Lower leg skin (tissue), 4 donors: ENCODE measurements at regions not wholly inside any gene's neighbourhood (a gene's known extent, or its start where the extent isn't known, plus 50 kb on each side); places are given as distances from the start of the nearest gene placed in this dataset.
"Not testable (repeated sequence)": the region's sequence is repeated elsewhere in the genome, so short reads cannot be mapped to it uniquely, and the experiment has no call there.

ENCODE experiments used
- DNase-seq, 2 donors: peaks; one replicate each; pipeline ENCODE4 v3.0.0-alpha.2; 2019; ENCODE audit warnings: low spot score in 2 of 2
- H3K4me3 ChIP-seq: fragments of 200-600 bp; sonication (generic); 2 replicates; pipeline ENCODE4 v1.5.1; 2017; ENCODE audit warnings: mild to moderate bottlenecking, low read depth; ENCODE audit not compliant: poor library complexity, severe bottlenecking
- CTCF ChIP-seq, 3 donors: fragments of 450-650 bp; IDR thresholded peaks; one replicate each; pipeline ENCODE4 v1.5.1; 2016; ENCODE audit warnings: antibody characterized with exemption in 3 of 3, mild to moderate bottlenecking in 3 of 3, moderate library complexity in 2 of 3
- POLR2A ChIP-seq, 2 donors: fragments of 450-650 bp; IDR thresholded peaks; one replicate each; pipeline ENCODE4 v1.6.1; 2016 to 2017; ENCODE audit warnings: antibody characterized with exemption in 2 of 2, mild to moderate bottlenecking in 1 of 2, moderate library complexity in 1 of 2
- WGBS, 2 donors: methylation state at CpG; one replicate each; pipeline ENCODE4 v1.1.5; 2018; 5-methylcytosine and 5-hydroxymethylcytosine counted together
- intact Hi-C: fragments of 100-400 bp; cut with DNase I; formaldehyde crosslinking; loops from one replicate; pipeline ENCODE4 v1.15.0; 2023; ENCODE audit warnings: low total_unique reads

GRCh38 chr7:17046259-17046658 is 164.5 kb upstream of the AGR3 start:
- TF ChIP-seq POLR2A (IDR thresholded peaks at IDR 0.05) (no peak), CTCF (IDR thresholded peaks at IDR 0.05) (no peak)
- intact Hi-C loops = no loop called here
- WGBS, 2 donors = 87 to 93% methylated on average over 2 of the region's 2 CpGs

GRCh38 chr7:17046666-17047065 is 164.9 kb upstream of the AGR3 start:
- 64 to 79% methylated on average over 6 of the region's 6 CpGs for WGBS, 2 donors
- TF ChIP-seq CTCF (IDR thresholded peaks at IDR 0.05) (no peak), POLR2A (IDR thresholded peaks at IDR 0.05) (no peak)
- no peak for DNase-seq
- intact Hi-C loops = no loop called here
- H3K4me3 ChIP-seq = no peak overlapping the region

More at GRCh38 chr7:17046259-17046658, 164.5 kb upstream of the AGR3 start:
- H3K4me3 ChIP-seq = no peak overlapping the region
- DNase-seq = no peak

GRCh38 chr7:17053164-17053563 is 171.4 kb upstream of the AGR3 start:
- intact Hi-C loops, H3K4me3 ChIP-seq: not testable (repeated sequence)
- 90 to 96% methylated on average over 6 to 9 of the region's 9 CpGs for WGBS, 2 donors
- peak in 1 of 2 donors; percentile 67 for DNase-seq

GRCh38 chr7:17054206-17054605 is 172.4 kb upstream of the AGR3 start:
- no peak for DNase-seq
- WGBS, 2 donors = 89 to 95% methylated on average over 3 of the region's 3 CpGs
- intact Hi-C loops = no loop called here
- H3K4me3 ChIP-seq = no peak overlapping the region
- TF ChIP-seq CTCF (IDR thresholded peaks at IDR 0.05) (no peak), POLR2A (IDR thresholded peaks at IDR 0.05) (no peak)

GRCh38 chr7:17054836-17055235 is 173.1 kb upstream of the AGR3 start:
- no peak for DNase-seq
- no peak overlapping the region for H3K4me3 ChIP-seq
- intact Hi-C loops = no loop called here
- 35 to 55% methylated on average over 2 of the region's 2 CpGs for WGBS, 2 donors
- TF ChIP-seq CTCF (IDR thresholded peaks at IDR 0.05) (no peak), POLR2A (IDR thresholded peaks at IDR 0.05) (no peak)

GRCh38 chr7:17055596-17055995 is 173.8 kb upstream of the AGR3 start:
- TF ChIP-seq CTCF (IDR thresholded peaks at IDR 0.05) = no peak
- no peak for TF ChIP-seq POLR2A (IDR thresholded peaks at IDR 0.05)
- no peak for DNase-seq
- WGBS, 2 donors = 84 to 88% methylated on average over 2 of the region's 2 CpGs
- no peak overlapping the region for H3K4me3 ChIP-seq
- intact Hi-C loops = no loop called here
